DMS53 (cell line): ENCODE measurements at regions not wholly inside any gene's neighbourhood (a gene's known extent, or its start where the extent isn't known, plus 50 kb on each side); places are given as distances from the start of the nearest gene placed in this dataset.
"Not testable (repeated sequence)": the region's sequence is repeated elsewhere in the genome, so short reads cannot be mapped to it uniquely, and the experiment has no call there.

Experiments used
- DNase-seq: peaks from one replicate; lab custom pipeline; 2025; lab: John Stamatoyannopoulos, UW

DNA sequence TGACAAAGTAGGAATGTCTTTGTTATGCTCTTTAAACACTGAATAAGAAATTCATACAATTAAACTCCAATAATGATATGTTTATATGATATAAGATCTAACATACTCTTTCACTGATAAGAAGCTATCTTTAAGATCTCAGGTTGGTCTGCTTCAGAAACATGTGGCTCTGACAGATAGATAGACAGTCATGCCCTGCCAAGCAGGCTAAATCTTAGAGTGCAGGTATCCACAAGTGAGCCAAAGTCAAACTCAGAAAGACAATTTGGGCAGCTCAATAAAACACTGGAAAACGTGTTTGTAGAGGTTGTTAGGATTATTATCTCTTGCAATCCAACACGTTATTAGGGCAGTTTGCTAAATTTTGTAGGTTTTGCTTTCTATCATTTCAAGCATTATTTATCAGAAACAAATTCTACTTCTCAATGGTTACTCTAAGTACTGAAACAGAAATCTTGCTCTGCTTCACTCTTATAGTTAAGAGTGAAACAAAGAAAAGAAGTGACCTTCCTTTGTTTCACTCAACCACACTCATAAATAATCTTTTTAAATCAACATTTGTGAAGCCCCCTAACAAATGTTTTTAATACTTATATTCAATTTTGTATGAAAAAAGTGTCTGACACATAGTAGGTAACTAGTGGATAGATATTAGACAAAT lies 1255.6 kb downstream of the DIAPH3 start:
- DNase-seq, result no peak

DNA sequence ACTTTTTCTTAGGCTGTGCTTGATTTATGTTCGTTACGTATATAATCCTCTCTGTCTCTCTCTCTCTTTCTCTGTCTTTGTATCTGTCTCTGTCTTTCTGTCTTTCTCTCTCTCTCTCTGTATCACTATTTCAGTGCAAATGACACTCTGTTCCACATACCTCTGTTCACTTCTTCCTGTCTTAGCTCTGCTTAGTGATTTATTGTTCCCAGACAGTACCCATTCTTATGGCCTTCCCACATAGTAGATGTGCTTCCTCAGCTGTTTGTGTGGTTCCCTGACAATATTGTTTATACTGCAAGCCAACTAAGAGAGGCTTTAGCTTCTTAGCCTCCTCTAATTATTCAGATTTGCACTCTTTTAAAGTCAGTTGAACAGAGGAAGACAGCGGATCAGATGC lies 1244.2 kb downstream of the DIAPH3 start:
- DNase-seq, result no peak

DNA sequence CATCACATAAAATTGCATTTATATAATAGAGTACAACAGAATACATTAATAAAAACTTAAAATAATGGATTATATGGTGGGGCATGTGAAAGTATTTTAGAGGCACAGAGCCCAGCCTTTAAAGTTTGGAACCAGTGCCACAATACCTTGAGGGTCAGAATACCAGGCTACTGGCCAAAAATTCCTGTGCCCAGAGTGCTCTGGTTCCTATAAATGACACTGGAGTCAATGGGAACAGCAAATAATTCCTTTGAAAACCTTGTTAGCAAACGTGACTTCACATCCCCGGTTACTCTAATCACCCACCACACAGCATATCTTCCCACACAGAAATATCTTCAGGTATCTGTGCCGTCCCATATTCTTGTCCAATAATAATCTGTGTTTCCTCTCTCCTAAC lies 1242.6 kb downstream of the DIAPH3 start:
- no peak for DNase-seq

DNA sequence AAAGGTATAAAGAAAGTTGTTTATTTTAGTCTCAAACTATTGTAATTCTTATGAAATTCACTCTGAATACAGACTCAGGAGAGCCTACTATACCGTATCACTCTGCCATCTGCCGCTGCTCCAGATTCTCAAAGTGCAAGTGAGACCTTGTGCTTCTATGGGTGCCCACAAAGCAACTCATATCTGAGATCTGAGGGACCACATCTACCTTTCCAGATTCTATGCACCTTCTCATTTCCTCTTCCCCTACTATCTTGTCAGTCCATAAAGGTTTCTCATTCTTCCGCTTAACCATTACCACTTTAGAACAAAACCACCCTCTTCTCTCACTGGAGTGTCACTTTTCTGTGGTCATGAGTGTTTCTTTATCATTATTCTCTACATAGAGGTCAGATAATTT lies 1236.9 kb downstream of the DIAPH3 start:
- no peak for DNase-seq

DNA sequence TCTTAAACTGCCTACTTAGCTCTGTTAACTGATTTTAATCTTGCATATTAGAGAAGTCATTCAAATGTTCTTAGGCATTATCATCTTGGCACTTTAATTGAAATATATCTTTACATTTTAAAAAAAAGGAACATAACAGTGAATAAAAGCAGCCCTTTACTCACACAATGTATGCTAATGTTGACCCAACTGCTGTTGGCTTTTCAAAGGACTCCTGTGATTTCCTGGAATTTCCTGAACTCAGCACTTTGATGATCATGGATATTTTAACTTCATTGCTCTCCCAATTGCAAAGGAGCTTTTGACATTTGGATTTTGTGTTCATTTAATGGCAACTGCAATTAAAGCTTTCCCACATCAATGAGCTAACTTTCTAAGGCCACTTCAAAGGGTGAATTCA lies 1230.3 kb downstream of the DIAPH3 start:
- no peak for DNase-seq

DNA sequence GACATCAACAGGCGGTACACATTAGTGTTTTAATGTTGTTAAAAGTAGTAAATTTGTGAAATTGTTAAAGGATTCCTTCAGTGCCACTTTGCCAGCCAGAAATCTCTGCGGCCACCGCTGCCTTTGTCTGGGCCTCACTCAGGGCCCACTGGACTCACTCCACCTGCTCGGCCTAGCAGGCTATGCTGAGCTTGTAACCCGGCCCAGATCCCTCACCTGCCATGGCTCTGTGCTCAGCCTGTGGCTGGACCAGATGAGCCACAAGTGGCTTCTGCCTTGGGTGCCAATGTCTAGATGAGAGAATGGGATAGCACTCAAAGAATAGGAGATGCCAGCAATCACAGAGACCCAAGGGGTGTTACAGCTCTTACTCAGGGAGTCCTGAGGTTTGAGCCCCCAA lies 1228.0 kb downstream of the DIAPH3 start:
- DNase-seq, result no peak

DNA sequence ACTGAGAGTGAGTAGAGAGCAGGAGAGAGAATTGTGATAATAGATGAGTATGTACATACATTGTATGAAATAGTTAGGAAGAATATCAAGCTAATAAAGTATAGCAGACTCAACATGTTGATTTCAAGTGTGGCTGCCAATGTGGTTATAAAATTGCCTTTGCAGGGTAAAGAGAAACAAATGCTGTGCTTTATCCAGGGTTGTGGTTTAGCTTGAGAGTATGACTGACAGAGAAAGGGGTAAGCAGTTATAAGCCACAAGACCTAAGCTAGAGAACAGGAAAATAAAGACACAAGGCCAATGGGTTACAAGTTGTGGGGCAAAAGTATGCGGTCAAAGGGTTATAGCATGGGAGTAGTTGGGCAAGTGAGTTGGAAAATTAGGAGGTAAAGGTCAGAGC lies 1217.5 kb downstream of the DIAPH3 start:
- DNase-seq, result no peak

DNA sequence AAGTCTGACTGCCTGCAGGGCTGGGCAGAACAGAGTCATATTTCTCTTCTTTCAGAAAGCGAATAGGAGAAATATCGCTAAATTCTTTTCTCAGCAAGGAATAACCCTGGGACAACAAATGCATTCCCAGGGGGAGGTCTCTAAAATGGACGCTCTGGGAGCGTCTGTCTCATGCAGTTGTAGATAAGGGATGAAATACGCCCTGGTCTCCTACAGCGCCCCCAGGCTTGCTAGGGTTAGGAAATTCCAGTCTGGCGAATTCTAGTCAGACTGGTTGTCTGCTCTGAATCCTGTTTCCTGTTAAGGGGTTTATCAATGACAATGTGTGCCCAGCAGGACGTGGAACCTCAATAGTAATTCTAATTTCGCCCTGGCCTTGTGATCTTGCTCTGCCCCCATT lies 1214.1 kb downstream of the DIAPH3 start:
- peak; percentile 1 for DNase-seq

DNA sequence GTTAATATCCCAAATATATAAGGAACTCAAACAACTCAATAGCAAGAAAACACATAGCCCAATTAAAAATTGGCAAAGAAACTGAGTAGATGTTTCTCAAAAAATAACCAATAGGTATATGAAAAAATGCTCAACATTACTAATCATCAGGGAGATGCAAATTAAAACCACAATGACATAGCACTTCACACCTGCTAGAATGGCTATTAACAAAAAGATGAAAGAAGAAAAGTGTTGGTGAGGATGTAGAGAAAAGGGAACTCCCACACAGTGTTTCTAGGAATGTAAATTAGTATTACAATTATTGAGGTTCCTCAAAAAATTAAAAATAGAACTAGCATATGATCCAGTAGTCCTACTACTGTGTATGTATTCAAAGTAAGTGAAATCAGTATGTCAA lies 1212.8 kb downstream of the DIAPH3 start:
- no peak for DNase-seq

DNA sequence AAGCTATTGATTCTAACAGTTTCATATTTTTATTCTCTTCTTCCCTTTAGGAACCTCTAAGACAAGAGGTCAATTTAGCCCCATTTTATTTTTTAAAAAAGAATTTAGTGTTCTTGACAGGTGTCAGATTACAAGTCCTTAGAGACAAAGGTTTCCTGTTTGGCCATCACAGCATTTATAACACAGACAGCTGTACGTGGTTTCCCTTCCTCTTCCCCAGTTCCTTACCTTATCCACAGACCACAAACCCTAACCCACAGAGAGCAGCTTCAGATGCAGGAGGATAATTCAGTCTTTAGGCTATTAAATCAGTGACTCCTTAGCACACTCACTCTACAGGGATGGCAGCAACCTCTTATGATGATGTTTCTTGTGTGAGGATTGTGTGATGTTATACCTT lies 1210.1 kb downstream of the DIAPH3 start:
- peak; percentile 1 for DNase-seq

DNA sequence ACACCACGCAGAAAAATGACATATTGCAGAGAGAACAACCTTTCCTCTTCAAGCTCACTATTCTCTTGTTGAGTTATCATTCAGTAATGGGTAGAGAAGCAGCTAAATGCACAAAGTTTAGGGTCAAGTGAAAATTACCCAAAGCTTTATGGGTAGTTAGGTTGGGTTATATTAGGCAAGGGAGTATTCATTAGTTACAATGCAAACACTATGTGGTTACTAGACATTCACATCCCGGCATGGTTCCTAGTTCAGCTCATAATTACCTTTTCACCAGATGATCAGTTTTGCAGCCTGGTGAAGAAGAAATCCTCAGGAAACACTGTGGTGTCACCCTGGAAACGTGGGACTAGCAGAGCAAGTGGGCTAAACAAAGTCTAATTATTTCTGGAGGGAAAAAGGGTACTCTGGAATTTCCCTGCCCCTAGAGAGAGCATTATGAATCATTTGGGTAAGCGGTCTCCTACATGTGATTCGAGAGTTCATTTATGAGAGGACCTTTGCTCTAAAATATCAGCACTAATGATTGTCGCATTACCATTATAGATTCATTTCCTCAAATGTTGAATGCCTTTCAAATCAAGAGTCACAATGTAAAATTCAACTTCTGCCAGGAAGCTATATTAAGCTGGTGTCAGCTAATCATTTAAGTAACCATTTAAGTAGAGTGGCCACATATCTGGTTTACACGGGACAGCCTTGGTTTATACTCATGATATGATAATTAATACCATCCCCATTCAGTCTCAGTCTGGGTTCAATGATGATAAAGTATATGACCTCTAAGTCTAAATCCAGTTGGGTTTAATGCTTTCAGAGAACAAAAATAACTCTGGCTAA lies 1208.0 kb downstream of the DIAPH3 start:
- no peak for DNase-seq

DNA sequence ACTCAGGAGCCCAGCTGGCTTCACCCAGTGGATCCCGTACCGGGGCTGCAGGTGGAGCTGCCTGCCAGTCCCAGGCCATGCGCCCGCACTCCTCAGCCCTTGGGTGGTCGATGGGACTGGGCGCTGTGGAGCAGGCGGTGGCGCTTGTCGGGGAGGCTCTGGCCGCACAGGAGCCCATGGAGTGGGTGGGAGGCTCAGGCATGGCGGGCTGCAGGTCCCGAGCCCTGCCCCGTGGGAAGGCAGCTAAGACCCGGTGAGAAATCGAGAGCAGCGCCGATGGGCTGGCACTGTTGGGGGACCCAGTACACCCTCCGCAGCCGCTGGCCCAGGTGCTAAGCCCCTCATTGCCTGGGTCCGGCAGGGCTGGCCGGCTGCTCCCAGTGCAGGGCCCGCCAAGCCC lies 1205.6 kb downstream of the DIAPH3 start:
- DNase-seq, result not testable (repeated sequence)

DNA sequence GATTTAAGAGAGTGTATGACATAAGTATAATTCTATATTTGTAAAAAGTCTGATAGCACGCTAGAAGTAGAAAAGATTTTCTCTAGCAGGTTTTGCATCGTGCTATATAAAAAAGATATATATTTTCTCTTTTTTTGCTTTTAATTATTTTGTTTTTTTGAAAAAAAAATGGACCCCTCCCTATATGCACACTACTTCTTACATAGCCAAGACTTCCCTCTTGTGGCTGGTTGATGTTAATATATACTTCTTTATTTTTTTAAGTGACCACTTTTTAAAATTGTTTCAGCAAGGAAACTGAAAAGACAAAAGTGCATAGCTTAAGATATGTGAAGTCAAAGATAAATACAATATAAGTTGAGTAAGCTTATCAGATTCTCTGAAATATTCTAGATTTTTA lies 1202.8 kb downstream of the DIAPH3 start:
- peak; percentile 31 for DNase-seq

DNA sequence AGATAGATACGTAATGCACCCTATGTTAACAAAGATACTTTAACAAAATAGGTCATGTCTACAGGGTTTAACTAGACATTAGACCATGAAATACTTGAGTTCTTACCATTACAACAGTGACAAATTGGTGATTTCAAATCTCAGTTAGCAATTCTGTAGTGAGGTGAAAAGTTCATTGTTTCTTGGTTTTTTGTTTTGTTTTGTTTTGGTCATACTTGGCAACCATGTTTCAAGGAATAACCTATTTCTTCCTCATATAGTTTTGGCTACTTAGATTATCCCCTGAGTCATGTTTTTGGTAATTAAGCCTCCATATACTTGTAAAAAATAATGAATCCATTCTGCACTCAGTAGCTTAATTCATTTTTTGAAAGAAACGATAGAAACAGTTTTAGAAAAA lies 1200.4 kb downstream of the DIAPH3 start:
- no peak for DNase-seq

DNA sequence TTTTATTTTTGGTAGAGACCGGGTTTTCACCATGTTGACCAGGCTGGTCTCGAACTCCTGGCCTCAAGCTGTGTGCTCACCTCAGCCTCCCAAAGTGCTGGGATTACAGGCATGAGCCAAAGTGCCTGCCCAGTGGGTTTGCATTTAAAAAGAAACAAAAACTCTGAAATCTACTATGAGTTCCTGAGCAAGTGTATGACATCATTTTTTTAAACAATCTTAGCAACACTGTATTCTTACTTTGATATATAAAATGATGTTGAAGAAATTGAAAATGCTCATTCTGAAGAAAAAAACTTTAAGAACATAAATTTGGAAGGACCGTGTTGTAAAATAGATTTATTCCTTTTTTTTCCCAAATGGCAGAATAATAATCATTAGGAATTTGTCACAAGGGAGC lies 1199.7 kb downstream of the DIAPH3 start:
- no peak for DNase-seq

DNA sequence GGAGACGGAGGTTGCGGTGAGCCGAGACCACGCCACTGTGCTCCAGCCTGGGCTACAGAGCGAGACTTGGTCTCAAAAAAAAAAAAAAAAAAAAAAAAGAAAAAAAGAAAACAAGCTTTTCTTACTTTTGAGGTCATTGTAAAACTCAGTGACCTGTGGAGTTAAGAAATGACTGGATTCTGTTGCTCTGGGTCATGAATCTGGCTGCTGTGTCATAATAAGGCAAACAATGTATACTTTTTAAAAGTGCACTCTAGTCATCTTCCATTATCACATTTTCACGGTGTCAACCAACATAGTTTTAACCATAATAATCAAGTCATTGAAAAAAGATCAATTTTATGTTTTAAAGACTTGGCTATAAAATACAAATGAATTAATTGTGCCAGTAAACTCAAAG lies 1186.6 kb downstream of the DIAPH3 start:
- DNase-seq, result no peak

DNA sequence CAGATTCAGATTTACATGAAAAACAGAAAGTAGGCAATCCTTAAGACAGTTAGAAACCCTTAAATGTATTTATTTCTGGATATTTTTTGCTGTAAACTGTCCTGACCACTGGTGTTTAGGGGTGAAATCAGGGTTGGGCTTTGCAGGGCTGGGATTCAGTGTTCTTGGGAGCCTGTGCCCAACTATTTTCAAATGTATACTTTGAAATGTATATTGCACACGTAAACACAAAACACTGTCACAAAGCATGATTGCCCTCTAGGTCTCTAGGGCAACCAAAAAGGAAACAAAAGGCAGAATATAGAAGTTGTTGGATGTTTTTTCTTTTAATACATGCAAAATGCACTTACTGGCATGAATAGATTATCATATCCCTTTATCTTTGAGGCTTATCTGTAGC lies 1185.4 kb downstream of the DIAPH3 start:
- peak; percentile 25 for DNase-seq

DNA sequence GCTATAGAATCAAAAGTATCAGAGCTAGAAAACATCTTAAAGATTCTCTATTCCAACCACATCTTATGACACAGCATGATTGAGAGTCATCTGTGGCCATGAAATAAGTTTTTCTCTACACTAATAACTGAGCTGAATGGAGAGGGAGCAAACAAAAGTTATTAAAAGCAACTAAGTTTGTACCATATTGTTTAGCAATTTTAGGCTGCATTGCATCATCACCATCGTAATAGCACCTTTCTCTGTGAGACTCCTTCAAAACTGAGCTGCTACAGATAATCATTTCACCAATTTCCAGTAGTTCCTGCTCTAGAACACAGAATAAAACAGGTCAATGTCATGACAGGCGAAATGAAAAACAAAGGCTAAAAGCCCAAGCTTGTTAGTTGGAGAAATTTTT lies 1183.9 kb downstream of the DIAPH3 start:
- no peak for DNase-seq

DNA sequence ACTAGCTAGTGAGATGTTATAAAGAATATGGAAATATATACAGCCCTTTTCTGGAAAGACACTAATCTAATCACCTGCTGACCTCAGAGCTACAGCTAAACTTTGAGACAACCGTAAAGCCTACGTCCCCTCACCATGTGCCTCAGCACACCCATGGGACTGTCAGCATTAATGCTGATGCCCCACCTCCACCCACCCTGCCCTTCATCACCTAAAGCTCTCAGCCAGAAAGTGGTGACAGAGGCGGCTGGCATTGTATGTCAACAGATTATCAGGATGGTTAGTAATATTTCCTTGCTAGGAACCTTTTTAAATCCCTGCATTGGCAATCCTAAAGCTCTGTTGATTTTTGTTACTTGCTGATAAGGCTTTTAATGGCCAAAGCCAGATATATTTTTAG lies 1177.9 kb downstream of the DIAPH3 start:
- DNase-seq, result no peak

DNA sequence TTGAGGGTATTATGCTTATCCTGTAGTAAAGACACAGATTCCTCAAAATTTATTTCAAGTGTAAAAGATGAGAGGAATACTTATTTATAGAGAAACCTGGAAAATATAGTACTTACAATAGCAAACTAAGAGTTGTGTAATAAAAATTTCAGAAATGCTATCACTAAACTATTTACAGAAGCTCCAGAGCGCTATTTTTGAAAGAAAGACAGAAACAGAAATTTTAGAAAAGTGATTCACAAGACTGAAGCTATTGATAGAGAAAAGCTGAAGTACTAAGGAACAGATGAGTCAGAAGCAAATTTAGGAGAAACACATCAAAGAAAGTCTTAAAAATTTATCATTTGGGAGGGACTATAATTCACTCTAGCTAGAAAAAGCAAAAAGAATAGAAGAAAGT lies 1174.2 kb downstream of the DIAPH3 start:
- DNase-seq, result no peak

DNA sequence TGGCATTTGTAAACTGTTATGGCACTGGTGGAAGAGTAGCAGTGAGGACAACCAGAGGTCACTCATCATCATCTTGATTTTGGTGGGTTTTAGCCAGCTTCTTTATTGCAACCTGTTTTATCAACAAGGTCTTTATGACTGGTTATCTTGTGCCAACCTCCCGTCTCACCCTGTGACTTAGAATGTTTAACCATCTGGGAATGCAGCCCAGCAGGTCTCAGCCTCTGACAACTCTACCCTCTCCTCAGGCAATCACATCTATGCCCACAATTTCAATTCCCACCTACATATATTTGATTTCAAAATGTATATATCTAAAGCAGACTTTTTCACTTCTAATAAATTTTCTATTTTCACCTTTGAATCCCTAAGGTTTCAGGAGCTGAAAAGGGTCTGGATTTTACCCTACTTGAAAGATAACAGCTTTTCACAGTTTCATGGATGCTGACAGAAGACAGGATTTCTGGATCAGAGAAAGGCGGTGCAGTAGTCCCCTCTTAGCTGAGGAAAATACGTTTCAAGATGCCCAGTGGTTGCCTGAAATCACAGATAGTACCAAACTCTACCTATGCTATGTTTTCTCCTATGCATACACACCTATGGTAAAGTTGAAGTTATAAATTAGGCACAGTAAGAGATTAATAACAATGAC lies 1171.8 kb downstream of the DIAPH3 start:
- no peak for DNase-seq

DNA sequence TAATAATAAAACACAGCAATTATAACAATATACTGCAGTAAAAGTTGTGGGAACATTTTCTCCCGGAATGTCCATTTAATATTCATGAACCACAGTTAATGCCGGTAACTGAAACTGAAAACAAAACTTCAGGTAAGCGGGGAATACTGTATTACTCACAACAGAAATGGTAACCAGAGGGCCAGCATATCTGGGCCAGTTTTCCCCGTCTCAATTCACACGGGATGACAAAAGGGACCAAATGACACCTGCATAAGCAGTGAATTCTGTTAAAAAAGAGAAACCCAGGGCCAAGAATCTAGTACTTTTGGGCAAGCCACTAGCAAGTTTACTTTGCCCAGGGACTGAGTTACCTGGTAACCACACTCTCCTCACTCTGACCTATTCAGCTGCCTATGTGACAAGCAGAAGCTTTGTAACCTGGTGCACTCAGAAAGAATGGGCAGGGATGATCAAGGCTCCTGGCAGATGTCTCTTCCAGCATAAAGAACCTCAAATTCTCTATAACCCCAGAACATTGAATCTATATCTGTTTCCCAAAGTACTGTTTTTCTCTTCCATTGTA lies 1171.2 kb downstream of the DIAPH3 start:
- DNase-seq, result no peak

DNA sequence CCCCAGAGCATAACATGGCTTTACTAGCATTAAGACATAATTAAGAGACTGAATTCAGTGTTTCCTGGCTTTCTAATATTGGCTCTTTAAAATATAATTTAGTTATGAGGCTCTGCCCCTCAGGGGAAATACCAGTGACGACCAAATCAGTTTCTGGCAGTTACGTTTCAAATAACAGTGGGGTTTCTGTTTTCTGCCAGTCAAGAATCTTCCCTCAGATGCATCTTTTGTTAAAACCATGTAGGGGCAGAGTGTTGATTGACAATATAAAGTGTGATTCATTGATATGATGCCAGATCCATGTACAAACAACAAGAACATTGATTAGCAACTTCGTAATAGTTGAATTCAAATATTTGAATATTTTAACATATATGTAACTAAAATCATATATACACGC lies 1169.7 kb downstream of the DIAPH3 start:
- no peak for DNase-seq
